ENCODE measurements at regions not wholly inside any gene's neighbourhood (a gene's known extent, or its start where the extent isn't known, plus 50 kb on each side); places are given as distances from the start of the nearest gene placed in this dataset.

GRCh38 chr12:30345744-30346471 is 349.8 kb downstream of the IPO8 start:
- Histone ChIP-seq H3K27ac (no peak overlapping the region), H3K27me3 (no peaks in the 10 kb centered on the region), H3K36me3 (no peaks in the 10 kb centered on the region), H3K4me3 (no peak overlapping the region), H3K4me1 (no peaks in the 10 kb centered on the region), H3K9me3 (peaks cover 0 to 4% (median 4%) of the 10 kb centered on the region in 3 donors)
- intact Hi-C loops (cut with DNase I; ENCODE audit: low total_unique reads), result no loop called here
- DNase-seq, result no peak
- TF ChIP-seq CTCF (IDR thresholded peaks at IDR 0.05), result no peak

GRCh38 chr12:30330565-30330964 is 365.1 kb downstream of the IPO8 start:
- Histone ChIP-seq H3K4me3 (no peak overlapping the region), H3K27me3 (no peaks in the 10 kb centered on the region), H3K36me3 (no peaks in the 10 kb centered on the region), H3K9me3 (no peaks in the 10 kb centered on the region), H3K27ac (no peak overlapping the region), H3K4me1 (no peaks in the 10 kb centered on the region)
- DNase-seq, result no peak
- no peak for TF ChIP-seq CTCF (IDR thresholded peaks at IDR 0.05)
- intact Hi-C loops (cut with DNase I; ENCODE audit: low total_unique reads), result no loop called here

GRCh38 chr12:30329281-30329680 is 366.4 kb downstream of the IPO8 start:
- Histone ChIP-seq H3K36me3 (no peaks in the 10 kb centered on the region), H3K4me3 (no peak overlapping the region), H3K4me1 (no peaks in the 10 kb centered on the region), H3K9me3 (peaks cover 0 to under 1% (median 0%) of the 10 kb centered on the region in 3 donors), H3K27ac (no peak overlapping the region), H3K27me3 (no peaks in the 10 kb centered on the region)
- DNase-seq, result no peak
- no peak for TF ChIP-seq CTCF (IDR thresholded peaks at IDR 0.05)
- intact Hi-C loops (cut with DNase I; ENCODE audit: low total_unique reads), result no loop called here

GRCh38 chr12:30323008-30323407 is 372.7 kb downstream of the IPO8 start:
- Histone ChIP-seq H3K27me3 (no peaks in the 10 kb centered on the region), H3K4me3 (no peak overlapping the region), H3K36me3 (no peaks in the 10 kb centered on the region), H3K4me1 (no peaks in the 10 kb centered on the region), H3K27ac (no peak overlapping the region), H3K9me3 (peaks cover 0 to 7% (median 0%) of the 10 kb centered on the region in 3 donors)
- DNase-seq, result no peak
- intact Hi-C loops (cut with DNase I; ENCODE audit: low total_unique reads), result no loop called here
- TF ChIP-seq CTCF (IDR thresholded peaks at IDR 0.05), result no peak

GRCh38 chr12:30320561-30320960 is 375.1 kb downstream of the IPO8 start:
- Histone ChIP-seq H3K4me1 (no peaks in the 10 kb centered on the region), H3K36me3 (no peaks in the 10 kb centered on the region), H3K4me3 (no peak overlapping the region), H3K27ac (no peak overlapping the region), H3K9me3 (peaks cover 0 to 7% (median 0%) of the 10 kb centered on the region in 3 donors), H3K27me3 (no peaks in the 10 kb centered on the region)
- no peak for DNase-seq
- intact Hi-C loops (cut with DNase I; ENCODE audit: low total_unique reads), result no loop called here
- no peak for TF ChIP-seq CTCF (IDR thresholded peaks at IDR 0.05)
